ENCODE measurements at regions not wholly inside any gene's neighbourhood (a gene's known extent, or its start where the extent isn't known, plus 50 kb on each side); places are given as distances from the start of the nearest gene placed in this dataset.

DNA sequence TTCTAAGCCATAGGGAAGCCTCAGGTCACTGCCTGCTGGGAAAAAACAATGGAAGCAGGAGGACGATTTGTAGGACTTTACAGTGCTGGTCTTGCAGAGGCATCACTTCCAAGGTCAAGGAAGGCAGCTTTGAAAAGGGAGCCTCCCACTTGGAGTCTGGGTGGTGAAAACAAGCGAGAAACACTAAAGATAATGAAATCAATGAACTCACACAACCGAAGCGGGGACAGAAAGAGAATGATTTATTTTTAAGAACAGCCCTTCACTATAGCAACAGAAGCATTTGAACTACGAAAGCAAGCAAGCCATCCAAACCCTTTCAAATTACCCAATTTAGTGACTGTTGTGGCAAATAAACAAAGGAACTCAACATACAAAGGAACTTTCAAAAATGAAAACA is 227.5 kb downstream of the THBS2 start:
- DNase-seq (ENCODE audit: low spot score) (no peak), ATAC-seq (ENCODE audit: insufficient number of reproducible peaks, low FRiP score, low read depth) (no peak)
- H3K36me3 ChIP-seq: no peaks in the 10 kb centered on the region
- TF ChIP-seq, protein P1, sequence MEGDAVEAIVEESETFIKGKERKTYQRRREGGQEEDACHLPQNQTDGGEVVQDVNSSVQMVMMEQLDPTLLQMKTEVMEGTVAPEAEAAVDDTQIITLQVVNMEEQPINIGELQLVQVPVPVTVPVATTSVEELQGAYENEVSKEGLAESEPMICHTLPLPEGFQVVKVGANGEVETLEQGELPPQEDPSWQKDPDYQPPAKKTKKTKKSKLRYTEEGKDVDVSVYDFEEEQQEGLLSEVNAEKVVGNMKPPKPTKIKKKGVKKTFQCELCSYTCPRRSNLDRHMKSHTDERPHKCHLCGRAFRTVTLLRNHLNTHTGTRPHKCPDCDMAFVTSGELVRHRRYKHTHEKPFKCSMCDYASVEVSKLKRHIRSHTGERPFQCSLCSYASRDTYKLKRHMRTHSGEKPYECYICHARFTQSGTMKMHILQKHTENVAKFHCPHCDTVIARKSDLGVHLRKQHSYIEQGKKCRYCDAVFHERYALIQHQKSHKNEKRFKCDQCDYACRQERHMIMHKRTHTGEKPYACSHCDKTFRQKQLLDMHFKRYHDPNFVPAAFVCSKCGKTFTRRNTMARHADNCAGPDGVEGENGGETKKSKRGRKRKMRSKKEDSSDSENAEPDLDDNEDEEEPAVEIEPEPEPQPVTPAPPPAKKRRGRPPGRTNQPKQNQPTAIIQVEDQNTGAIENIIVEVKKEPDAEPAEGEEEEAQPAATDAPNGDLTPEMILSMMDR (IDR thresholded peaks at IDR 0.05): no peak
- peaks cover 5 to 26% of the 10 kb centered on the region in 2 donors for H3K4me1 ChIP-seq (ENCODE audit: control insufficient read depth in 1 of 2, low read depth in 2 of 2)
- no peak overlapping the region for H3K27ac ChIP-seq
- H3K9me3 ChIP-seq: no peaks in the 10 kb centered on the region
- H3K4me3 ChIP-seq: no peak overlapping the region
- no peaks in the 10 kb centered on the region for H3K27me3 ChIP-seq (replicated peaks; ENCODE audit: insufficient read depth)

DNA sequence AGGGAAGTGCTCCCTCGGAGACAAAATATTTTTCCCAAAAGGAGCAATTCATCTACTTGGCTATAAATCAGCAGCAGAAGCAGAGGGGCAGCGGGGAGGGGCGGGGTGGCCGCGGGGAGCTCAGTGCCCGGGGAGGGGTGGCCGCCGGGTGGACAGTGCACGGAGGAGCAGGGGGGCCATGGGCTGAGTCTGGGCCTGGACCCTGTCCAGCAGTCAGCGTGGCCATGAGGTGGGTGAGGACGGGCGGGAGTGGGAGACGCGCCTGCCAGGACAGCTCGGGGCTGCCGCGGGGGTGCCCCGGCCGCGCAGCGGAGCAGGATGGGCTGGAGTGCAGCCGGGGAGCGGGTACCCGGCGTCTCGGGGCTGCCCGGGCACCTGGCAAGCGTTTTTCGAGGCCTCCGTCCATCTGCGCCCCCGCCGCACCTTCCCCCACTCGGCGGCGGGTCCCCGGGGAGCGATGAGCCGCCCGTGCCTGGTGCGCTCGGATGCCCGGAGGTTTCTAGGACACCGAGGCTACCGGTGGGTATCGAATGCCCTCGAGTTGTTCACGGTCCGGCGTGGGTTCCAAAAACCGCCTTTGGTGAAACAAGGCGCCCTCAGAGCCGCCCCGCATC is 229.5 kb downstream of the THBS2 start:
- no peak overlapping the region for H3K4me3 ChIP-seq
- peaks cover 0 to 6% of the 10 kb centered on the region in 2 donors for H3K4me1 ChIP-seq (ENCODE audit: control insufficient read depth in 1 of 2, low read depth in 2 of 2)
- no peaks in the 10 kb centered on the region for H3K27me3 ChIP-seq (replicated peaks; ENCODE audit: insufficient read depth)
- DNase-seq (ENCODE audit: low spot score): no peak
- ATAC-seq (ENCODE audit: insufficient number of reproducible peaks, low FRiP score, low read depth): no peak
- H3K9me3 ChIP-seq: no peaks in the 10 kb centered on the region
- no peaks in the 10 kb centered on the region for H3K36me3 ChIP-seq
- H3K27ac ChIP-seq: no peak overlapping the region
- TF ChIP-seq, protein P1 (IDR thresholded peaks at IDR 0.05): no peak

DNA sequence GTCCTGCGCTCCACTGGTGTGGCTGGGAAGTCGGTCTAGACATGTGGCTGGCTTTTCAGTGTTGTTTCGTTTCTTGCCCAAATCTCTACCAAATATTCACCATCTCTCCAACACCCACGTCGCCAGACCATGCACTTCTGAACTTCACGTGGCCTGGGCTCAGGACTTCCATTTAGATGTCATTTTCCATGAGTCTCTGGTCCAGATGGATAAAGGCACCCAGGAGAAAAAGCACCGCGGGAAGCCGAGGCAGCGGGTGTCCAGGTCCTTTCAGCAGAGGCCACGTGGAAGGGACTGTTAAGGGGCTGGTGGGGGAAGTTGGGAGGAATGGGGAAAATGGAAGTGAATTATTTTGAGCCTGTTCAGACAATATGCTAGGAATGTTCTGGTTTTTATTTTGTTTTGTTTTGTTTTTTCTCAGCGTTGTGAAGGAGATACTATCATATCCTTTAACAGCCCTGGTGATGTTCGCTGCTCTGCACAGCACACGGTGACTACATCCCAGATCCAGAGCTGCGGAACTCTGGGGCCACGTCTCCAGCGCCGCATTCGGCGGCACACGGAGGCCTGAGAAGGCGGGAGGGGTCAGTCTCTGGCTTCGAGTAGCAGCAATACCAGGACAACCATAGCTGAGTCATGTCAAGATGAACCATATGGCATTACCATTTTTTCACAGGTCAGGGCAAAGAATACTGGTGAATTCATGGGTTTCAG is 230.3 kb downstream of the THBS2 start:
- Histone ChIP-seq H3K27me3 (replicated peaks; ENCODE audit: insufficient read depth) (no peaks in the 10 kb centered on the region), H3K4me3 (no peak overlapping the region), H3K4me1 (ENCODE audit: control insufficient read depth in 1 of 2, low read depth in 2 of 2) (peaks cover 0 to 4% of the 10 kb centered on the region in 2 donors), H3K9me3 (no peaks in the 10 kb centered on the region), H3K27ac (no peak overlapping the region), H3K36me3 (no peaks in the 10 kb centered on the region)
- no peak for ATAC-seq (ENCODE audit: insufficient number of reproducible peaks, low FRiP score, low read depth)
- TF ChIP-seq, protein P1 (IDR thresholded peaks at IDR 0.05): no peak
- no peak for DNase-seq (ENCODE audit: low spot score)

DNA sequence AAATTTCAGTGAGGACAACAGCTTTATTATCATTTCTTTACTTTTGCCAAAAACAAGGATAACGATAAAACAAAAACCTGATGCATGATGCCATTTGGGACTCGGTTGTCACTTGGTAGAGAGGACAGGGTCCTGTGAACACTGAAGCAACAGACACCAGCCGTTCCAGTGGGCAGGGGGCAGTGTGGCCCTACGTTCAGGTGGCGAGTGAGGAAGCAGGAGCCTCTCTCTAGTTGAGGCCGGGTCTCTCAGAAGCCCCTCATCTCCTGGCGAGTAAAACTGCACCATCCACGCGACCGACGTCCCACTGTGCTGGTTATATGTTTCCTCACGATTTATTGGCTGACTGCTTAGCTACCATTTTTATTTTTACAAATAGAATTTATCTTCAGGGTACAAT is 231.6 kb downstream of the THBS2 start:
- no peak for DNase-seq (ENCODE audit: low spot score)
- no peak for ATAC-seq (ENCODE audit: insufficient number of reproducible peaks, low FRiP score, low read depth)
- Histone ChIP-seq H3K27me3 (replicated peaks; ENCODE audit: insufficient read depth) (no peaks in the 10 kb centered on the region), H3K27ac (no peak overlapping the region), H3K36me3 (no peaks in the 10 kb centered on the region), H3K4me1 (ENCODE audit: control insufficient read depth in 1 of 2, low read depth in 2 of 2) (peaks cover 0 to 4% of the 10 kb centered on the region in 2 donors), H3K9me3 (peaks cover under 1% of the 10 kb centered on the region), H3K4me3 (no peak overlapping the region)
- TF ChIP-seq, protein P1 (IDR thresholded peaks at IDR 0.05): no peak

DNA sequence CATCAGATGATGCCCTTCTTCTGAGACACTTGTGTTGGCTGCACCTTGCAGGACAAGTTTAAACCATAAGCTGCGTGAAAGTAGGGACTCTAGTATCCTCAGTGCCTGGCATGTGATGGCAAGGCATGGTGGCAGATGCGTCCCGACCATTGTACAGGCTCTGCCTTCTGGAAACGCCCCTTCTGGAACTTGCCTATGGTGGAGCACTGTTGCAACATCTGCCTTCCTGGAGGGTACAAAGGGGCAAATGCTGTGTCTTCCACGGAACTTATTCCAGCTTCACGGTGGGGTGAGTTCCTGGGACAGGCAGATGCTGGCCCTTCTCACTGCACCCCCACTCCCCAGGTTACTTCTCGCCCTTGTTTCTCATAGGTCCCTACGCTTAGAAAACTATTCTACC is 232.8 kb downstream of the THBS2 start:
- DNase-seq (ENCODE audit: low spot score) (no peak), ATAC-seq (ENCODE audit: insufficient number of reproducible peaks, low FRiP score, low read depth) (no peak)
- H3K4me3 ChIP-seq: peak overlapping the region; percentile 53
- no peaks in the 10 kb centered on the region for H3K36me3 ChIP-seq
- TF ChIP-seq, protein P1 (IDR thresholded peaks at IDR 0.05): no peak
- peaks cover 0 to under 1% of the 10 kb centered on the region in 2 donors for H3K4me1 ChIP-seq (ENCODE audit: control insufficient read depth in 1 of 2, low read depth in 2 of 2)
- peaks cover 10% of the 10 kb centered on the region for H3K9me3 ChIP-seq
- H3K27ac ChIP-seq: no peak overlapping the region
- no peaks in the 10 kb centered on the region for H3K27me3 ChIP-seq (replicated peaks; ENCODE audit: insufficient read depth)

Measured in thoracic aorta (tissue), 2 donors.